Fibroblast of skin of scalp (primary cell): ENCODE measurements at regions not wholly inside any gene's neighbourhood (a gene's known extent, or its start where the extent isn't known, plus 50 kb on each side); places are given as distances from the start of the nearest gene placed in this dataset.

ENCODE experiments used
- DNase-seq: peaks from one replicate; pipeline ENCODE4 v3.0.0-alpha.2; 2013

GRCh38 chr4:18529482-18529881, 507.9 kb upstream of the LCORL start:
- DNase-seq: no peak

GRCh38 chr4:18524667-18525066, 503.1 kb upstream of the LCORL start:
- DNase-seq: no peak

- DNase-seq: no peak
These were observed 496.5 kb upstream of the LCORL start for GRCh38 chr4:18518098-18518497.

GRCh38 chr4:18513861-18514260, 492.3 kb upstream of the LCORL start:
- DNase-seq: no peak

GRCh38 chr4:18512718-18513117, 491.2 kb upstream of the LCORL start:
- DNase-seq: no peak

DNA sequence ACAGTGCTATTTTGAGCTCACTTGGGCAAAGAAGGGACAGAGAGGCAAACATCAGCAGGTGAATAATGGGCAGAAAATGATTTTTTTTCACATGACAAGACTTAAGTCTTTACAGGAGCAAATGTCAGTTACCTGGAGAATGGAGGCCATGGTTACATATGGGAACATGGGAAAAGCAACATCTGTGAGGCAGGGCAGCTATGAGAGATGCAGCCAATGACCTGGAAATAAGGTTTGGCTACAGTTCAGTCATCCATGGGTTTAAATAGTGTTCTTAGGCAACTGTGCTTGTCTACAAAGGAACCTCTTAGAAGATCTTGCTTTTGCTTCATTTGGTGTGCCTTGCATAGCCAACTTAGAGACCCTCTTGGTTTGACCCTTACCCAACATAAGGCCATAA, 490.2 kb upstream of the LCORL start:
- no peak for DNase-seq

GRCh38 chr4:18508786-18509185, 487.2 kb upstream of the LCORL start:
- no peak for DNase-seq

DNA sequence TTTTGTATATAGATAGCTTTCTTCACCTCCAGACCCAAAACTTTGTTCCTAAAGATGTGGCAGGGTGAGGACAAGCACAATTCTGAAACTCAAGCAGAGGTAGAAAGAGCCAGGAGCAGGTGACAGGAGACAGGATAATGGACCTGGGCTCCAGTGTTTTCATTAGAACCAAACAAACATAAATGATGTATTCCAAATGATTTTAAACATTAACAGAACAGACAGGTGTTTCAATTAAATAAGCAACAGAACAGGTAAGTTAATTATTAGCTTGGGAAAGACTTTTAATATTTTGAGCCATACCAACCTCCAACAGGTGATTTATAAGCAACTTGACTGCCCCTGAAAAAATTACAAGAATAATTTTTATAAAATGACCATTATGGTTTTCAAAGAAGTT, 459.4 kb upstream of the LCORL start:
- DNase-seq: no peak

DNA sequence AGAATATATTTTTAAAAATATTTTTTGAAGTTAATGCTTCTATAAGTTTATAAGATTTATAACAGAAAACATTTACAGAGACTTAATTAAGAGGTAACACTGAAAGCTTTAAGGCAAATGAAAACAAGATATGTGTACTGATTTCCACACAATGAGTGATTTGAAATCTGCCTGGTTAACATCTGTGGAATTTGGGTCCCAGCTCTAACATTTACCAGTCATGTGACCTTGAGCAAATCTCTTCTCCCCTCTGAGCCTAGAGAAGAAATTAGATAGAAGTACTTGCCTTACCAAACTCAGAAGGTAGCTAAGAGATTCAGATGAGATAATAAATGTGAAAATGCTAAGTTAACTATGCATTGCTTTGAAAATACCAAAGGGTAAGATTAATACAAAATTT, 458.8 kb upstream of the LCORL start:
- DNase-seq: no peak

DNA sequence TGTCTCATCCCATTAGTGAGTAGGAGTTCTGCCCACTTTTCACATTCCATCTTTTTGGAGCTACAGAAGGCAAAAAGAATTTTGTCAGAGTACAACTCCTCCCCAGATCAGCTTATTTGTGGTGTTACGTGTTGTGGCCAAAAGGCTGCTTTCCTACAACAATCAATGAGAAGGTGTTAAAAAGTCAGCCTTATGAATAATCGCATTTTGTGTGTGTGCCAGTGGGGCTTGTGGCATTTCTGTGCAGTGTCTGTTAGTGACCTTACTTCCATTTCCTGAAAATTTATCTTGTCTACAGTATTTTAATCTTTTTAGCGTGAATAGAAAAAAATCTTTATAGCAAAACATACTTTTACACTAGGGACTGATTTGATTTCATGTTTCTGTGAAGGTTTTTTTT, 458.3 kb upstream of the LCORL start:
- DNase-seq: no peak

GRCh38 chr4:18463987-18464559, 442.5 kb upstream of the LCORL start:
- no peak for DNase-seq

- no peak for DNase-seq
These were observed 436.9 kb upstream of the LCORL start for GRCh38 chr4:18458465-18458864.

DNA sequence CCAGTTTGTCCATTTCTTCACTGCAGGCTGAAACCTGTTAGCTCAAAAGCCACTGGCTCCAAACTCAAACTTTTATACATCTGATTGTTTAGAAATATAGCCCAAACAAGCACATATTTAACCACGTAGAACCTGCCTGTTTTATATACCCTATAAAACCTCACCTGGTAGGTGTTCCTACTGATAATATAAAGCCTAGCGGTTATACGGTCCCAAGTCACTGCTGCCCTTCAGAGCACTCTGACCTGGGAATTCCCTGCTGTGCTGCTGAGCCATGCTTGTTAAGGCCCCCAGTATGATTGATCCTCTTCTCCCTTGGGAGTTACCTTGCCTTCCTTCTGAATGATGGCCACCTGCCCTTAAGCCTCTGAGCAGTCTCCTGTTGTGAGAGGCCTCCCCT, 432.8 kb upstream of the LCORL start:
- no peak for DNase-seq

- DNase-seq: no peak
These were observed 423.6 kb upstream of the LCORL start for GRCh38 chr4:18445110-18445509.

DNA sequence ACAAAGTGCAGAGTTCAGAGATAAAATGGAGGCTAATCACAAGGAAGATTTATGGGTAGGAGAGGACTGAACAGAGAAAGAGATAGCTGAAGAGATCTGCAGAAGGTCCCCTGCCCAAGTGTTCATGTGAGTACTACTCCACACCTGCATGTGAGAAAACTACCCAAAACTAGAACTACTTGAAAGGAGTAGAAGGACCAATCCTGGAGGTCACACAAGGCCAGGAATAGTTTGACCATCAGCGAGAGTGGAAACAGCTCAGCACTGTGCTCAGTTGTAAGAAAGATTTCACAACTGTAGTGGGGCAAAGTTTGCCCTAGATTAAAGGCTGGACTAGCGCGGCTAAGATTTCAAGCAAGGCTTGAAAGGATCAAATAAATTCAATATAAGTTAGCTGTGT, 422.7 kb upstream of the LCORL start:
- no peak for DNase-seq

DNA sequence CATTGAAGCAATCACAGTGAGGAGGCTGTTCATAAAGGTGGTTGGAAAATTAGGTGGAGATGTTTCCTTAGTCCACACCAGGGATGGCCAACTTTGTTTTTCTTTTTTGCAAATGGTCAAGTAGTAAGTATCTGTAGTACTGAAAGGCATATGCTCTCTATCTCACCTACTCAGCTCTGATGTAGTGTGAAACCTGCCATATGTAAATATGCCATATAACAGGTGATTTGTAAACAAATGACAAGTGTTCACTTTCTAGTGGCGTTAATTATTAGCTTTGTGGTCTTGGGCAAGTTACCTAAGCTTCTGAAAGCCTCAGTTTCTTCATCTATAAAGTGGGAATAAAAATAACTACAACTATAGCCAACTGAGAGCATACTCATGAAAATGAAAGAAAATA, 421.4 kb upstream of the LCORL start:
- DNase-seq: no peak

DNA sequence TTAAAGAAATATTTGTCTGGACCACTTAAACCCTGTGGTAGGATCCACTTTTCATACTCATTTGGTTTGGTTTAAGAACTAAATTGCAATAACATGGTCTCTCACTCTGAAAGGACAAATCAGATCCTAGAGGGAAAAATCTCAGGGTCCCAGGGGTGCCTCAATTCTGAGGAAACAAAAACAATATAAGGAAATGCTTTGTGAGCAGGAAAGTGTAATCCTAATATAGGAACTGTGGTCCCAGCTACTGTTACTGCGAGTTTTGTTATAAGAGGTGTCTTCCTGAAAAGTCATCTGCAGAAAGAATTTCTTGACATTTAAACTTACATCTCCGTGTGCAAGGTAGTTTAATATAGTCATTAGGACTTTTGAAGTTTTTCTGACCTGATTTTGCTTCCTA, 420.1 kb upstream of the LCORL start:
- DNase-seq: no peak

- DNase-seq: no peak
These were observed 419.6 kb upstream of the LCORL start for GRCh38 chr4:18441203-18441590.

GRCh38 chr4:18440527-18441202, 419.1 kb upstream of the LCORL start:
- DNase-seq: no peak

DNA sequence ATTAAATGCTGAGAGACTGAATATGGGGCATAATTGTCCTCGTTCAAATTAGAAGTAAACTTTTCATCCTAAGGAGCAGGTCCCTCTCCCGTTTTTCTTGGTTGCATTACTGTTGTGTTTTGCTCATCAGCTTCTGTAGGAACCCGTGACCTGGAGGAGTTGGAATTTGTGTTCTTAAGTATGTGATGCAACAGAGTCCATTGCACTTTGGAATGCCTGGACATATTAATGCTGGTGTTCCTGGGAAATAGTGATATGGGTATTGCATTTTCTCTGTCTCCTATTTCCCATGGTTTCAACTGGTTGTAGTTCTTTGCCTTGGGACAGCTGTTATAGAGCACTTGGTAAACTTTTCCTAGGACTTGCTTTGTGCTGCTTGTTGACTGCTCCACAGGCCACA, 417.8 kb upstream of the LCORL start:
- DNase-seq: no peak

GRCh38 chr4:18435781-18436180, 414.2 kb upstream of the LCORL start:
- DNase-seq: no peak

DNA sequence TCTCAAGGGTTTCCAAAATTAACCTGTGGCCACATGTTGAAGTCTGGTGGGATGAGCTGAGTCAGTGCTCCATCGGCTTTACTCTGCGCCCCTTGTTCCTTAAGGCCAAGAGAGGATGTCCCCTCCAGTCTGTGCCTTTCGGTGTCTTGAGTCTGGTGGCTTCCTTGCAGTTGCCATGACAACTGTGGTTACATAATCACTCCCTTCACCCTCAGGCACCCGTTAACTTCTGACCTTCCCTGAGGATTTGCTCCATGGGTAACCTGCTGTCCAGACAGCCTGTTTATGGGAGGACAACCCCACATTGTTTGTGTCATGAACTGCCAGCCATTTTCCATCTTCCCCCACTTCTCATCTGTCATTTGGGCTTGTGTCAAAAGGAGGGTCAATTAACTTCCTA, 401.1 kb upstream of the LCORL start:
- DNase-seq: no peak

DNA sequence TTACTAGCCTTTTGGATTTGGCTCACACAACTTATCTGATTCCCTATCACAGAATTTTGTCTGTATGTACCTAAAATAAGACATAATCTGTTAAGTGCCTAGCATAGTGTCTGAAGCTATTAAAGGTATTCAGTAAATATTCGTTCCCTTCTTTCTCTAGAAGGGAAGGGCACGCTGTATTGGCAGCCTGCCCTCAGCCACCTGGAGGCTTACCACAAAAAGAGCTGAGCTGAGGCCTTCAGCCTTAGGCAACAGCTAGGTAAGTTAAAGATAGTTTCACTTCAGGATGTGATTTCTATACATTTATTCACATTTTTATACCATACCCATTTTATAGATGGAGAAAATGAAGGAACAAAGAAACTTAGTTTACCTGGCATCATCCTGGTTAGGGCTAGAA, 400.0 kb upstream of the LCORL start:
- DNase-seq: no peak

DNA sequence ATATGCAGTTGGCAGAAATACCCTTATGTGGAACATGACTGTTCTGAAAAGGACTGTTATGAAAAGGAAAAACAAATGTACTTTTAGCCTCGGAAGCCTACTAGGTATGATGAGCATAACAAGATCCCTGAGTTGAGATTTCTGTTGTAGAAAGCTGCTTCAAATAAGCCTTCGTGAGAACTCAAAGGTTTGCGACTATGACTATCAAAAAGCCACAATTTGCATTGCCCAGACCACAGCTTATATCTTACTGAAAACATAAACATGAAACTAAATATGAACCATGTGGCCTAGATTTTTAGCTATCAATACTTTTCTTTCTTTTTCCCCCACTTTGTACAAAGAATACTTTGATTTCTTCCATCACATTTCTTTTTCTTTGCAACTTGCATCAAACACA, 398.2 kb upstream of the LCORL start:
- DNase-seq: no peak
